Smooth muscle cell (in vitro differentiated cells): ENCODE measurements at regions not wholly inside any gene's neighbourhood (a gene's known extent, or its start where the extent isn't known, plus 50 kb on each side); places are given as distances from the start of the nearest gene placed in this dataset.

Source experiments
- DNase-seq: peaks from one replicate; lab custom pipeline; 2025; ENCODE audit not compliant: unreplicated experiment; lab: John Stamatoyannopoulos, UW
- H2AFZ ChIP-seq: fragments of 200-600 bp; sonication (generic); 2 replicates; pipeline ENCODE4 v1.6.0; 2016; ENCODE audit warnings: antibody characterized with exemption, low read depth, mild to moderate bottlenecking
- H3F3A ChIP-seq: fragments of 200-600 bp; sonication (generic); 2 replicates; pipeline ENCODE4 v1.6.0; 2017; ENCODE audit warnings: antibody characterized with exemption, low read depth
- H3K27ac ChIP-seq: fragments of 200-600 bp; sonication (generic); 2 replicates; pipeline ENCODE4 v1.5.1; 2016; ENCODE audit warnings: low read depth, mild to moderate bottlenecking
- H3K27me3 ChIP-seq: fragments of 200-600 bp; sonication (generic); 2 replicates; pipeline ENCODE4 v1.6.1; 2016; ENCODE audit warnings: low read depth, mild to moderate bottlenecking
- H3K36me3 ChIP-seq: fragments of 200-600 bp; sonication (generic); 2 replicates; pipeline ENCODE4 v1.5.1; 2016; ENCODE audit warnings: low read depth
- H3K4me1 ChIP-seq: fragments of 200-600 bp; sonication (generic); 2 replicates; pipeline ENCODE4 v1.5.1; 2016; ENCODE audit warnings: low read depth
- H3K4me2 ChIP-seq: fragments of 200-600 bp; sonication (generic); 2 replicates; pipeline ENCODE4 v1.6.0; 2016; ENCODE audit warnings: mild to moderate bottlenecking
- H3K4me3 ChIP-seq: fragments of 200-600 bp; sonication (generic); 2 replicates; pipeline ENCODE4 v1.5.1; 2016; ENCODE audit warnings: mild to moderate bottlenecking
- H3K79me2 ChIP-seq: fragments of 200-600 bp; sonication (generic); 2 replicates; pipeline ENCODE4 v1.6.0; 2016; ENCODE audit warnings: low read depth, mild to moderate bottlenecking
- H3K9ac ChIP-seq: fragments of 200-600 bp; sonication (generic); 2 replicates; pipeline ENCODE4 v1.6.0; 2016; ENCODE audit warnings: low read depth
- H3K9me3 ChIP-seq: fragments of 200-600 bp; sonication (generic); replicated peaks from 2 replicates; pipeline ENCODE4 v1.5.1; 2016; ENCODE audit warnings: low read depth
- H4K20me1 ChIP-seq: fragments of 200-600 bp; sonication (generic); 2 replicates; pipeline ENCODE4 v1.6.0; 2016; ENCODE audit warnings: low read depth
- CTCF ChIP-seq: fragments of 200-600 bp; sonication (generic); IDR thresholded peaks from 2 replicates; pipeline ENCODE4 v1.5.1; 2017; ENCODE audit warnings: borderline replicate concordance, mild to moderate bottlenecking, antibody characterized with exemption; ENCODE audit not compliant: insufficient read depth, poor library complexity, severe bottlenecking
- WGBS: methylation state at CpG from one replicate; pipeline ENCODE4 v1.1.7; 2016; ENCODE audit warnings: low lambda C conversion rate; 5-methylcytosine and 5-hydroxymethylcytosine counted together

- Histone ChIP-seq H4K20me1 (no peaks in the 10 kb centered on the region), H3K4me3 (no peak overlapping the region), H3K27ac (no peak overlapping the region)
Observed at GRCh38 chrX:138765051-138765450, 53.5 kb upstream of the FGF13 start.

GRCh38 chrX:138763761-138764160 lies 52.2 kb upstream of the FGF13 start:
- WGBS = 69% methylated on average over 3 of the region's 3 CpGs
- no peaks in the 10 kb centered on the region for H3F3A ChIP-seq
- no peak overlapping the region for H2AFZ ChIP-seq
- H3K27me3 ChIP-seq = no peaks in the 10 kb centered on the region
- H3K4me1 ChIP-seq = no peaks in the 10 kb centered on the region
- H3K36me3 ChIP-seq = no peaks in the 10 kb centered on the region
- H3K9ac ChIP-seq = no peak overlapping the region
- H3K79me2 ChIP-seq = no peaks in the 10 kb centered on the region
- H4K20me1 ChIP-seq = no peaks in the 10 kb centered on the region
- no peak for TF ChIP-seq CTCF
- DNase-seq = no peak
- no peaks in the 10 kb centered on the region for H3K9me3 ChIP-seq
- H3K4me2 ChIP-seq = no peak overlapping the region
- H3K27ac ChIP-seq = no peak overlapping the region
- H3K4me3 ChIP-seq = no peak overlapping the region

More at GRCh38 chrX:138765051-138765450, 53.5 kb upstream of the FGF13 start:
- Histone ChIP-seq H3K27me3 (no peaks in the 10 kb centered on the region), H3F3A (no peaks in the 10 kb centered on the region), H3K4me2 (no peak overlapping the region), H2AFZ (no peak overlapping the region), H3K79me2 (no peaks in the 10 kb centered on the region), H3K36me3 (no peaks in the 10 kb centered on the region), H3K4me1 (no peaks in the 10 kb centered on the region), H3K9ac (no peak overlapping the region), H3K9me3 (no peaks in the 10 kb centered on the region)
- 48% methylated on average over 1 of the region's 1 CpG for WGBS
- no peak for DNase-seq
- TF ChIP-seq CTCF = no peak

GRCh38 chrX:138761380-138761779 lies 49.9 kb upstream of the FGF13 start:
- Histone ChIP-seq H3K79me2 (no peaks in the 10 kb centered on the region), H3K4me1 (no peaks in the 10 kb centered on the region), H3K27me3 (no peaks in the 10 kb centered on the region), H4K20me1 (no peaks in the 10 kb centered on the region), H3K4me2 (no peak overlapping the region), H3K4me3 (no peak overlapping the region), H3F3A (no peaks in the 10 kb centered on the region), H3K9ac (no peak overlapping the region), H3K27ac (no peak overlapping the region), H3K36me3 (no peaks in the 10 kb centered on the region), H3K9me3 (no peaks in the 10 kb centered on the region), H2AFZ (no peak overlapping the region)
- DNase-seq = no peak
- WGBS = 82% methylated on average over 3 of the region's 3 CpGs
- no peak for TF ChIP-seq CTCF
